NCI-H524 treated with DMSO at 0.1 percent for 48 hours (cell line): ENCODE measurements at regions not wholly inside any gene's neighbourhood (a gene's known extent, or its start where the extent isn't known, plus 50 kb on each side); places are given as distances from the start of the nearest gene placed in this dataset.

Experiments
- DNase-seq: peaks from one replicate; lab custom pipeline; 2025; lab: John Stamatoyannopoulos, UW

DNA sequence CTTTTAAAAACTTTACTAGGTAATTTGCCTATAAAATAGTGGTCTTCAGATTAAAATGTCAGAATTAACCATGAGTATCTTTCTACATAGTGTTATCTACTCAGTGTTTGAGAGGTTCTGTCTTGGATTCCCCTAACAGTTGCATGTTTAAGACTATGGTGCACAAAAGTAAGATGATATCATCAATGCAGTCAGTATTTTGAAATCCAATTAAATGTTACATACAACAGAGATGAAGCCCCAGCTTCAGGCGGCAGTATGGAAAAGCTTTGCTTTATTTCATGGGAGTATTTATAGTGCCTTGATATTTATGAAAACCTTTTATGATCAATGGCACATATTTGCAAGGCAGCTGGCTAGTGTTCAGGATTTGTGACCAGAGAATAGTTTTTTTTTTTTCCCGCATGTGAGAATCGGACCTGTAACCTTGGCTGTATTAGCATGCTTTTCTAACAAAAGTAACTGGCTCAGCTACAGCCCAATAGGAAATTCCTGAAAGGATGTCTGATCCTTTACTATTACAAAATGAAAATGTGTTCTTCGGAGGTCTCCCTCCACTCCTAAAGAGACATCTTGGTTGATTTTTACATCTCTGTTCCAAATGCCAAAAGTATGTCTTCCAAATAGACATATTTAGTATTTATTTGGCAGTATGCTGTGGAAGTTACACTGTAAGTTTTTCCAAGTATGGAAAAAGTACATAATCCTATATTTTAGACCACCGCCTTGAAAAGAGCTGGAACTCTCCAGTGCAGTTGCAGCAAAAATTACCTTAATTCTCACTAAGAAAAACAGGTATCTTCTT lies 319.3 kb upstream of the UBE2E3 start:
- DNase-seq, result no peak

GRCh38 chr2:180660207-180660606 lies 320.2 kb upstream of the UBE2E3 start:
- no peak for DNase-seq

DNA sequence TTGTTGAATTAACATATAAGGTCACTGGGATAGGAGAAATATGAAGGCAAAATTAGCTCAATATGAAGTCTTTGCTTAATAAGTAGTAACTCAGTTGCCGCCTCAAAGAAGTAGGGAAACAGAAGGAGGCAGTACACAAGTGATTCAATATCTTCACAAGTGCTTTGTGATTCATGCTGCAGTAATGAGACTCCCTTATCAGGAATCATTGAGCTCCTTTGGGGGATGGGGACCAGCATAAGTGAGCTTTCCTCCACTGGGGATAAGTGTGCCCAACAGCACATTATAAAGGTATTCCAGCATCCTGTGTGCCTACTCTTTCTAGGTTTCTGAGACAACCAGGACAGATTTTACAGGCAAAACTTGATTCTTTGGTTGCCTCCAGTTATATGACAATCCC lies 323.4 kb upstream of the UBE2E3 start:
- DNase-seq, result no peak

GRCh38 chr2:180656455-180656847 lies 324.0 kb upstream of the UBE2E3 start:
- no peak for DNase-seq

- no peak for DNase-seq
These were observed 324.5 kb upstream of the UBE2E3 start for GRCh38 chr2:180655842-180656454.

DNA sequence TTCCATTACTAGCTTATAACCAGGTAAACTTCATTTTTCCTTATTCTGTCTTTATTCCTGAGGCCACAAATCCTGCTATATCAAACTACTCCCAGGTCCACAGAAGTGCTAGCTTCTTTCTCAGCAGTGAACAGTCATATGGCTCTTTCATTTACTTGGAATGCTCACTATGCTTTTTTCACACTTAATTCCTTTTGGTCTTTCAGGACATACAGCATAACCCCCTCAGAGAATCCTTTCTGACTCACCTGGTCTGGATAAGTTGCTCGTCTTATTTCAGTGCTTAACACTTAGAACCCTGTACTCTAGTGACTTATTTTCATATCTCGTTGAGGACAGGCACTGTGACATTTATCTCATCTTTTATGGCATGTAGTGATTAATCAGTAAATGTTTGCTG lies 325.0 kb upstream of the UBE2E3 start:
- no peak for DNase-seq

DNA sequence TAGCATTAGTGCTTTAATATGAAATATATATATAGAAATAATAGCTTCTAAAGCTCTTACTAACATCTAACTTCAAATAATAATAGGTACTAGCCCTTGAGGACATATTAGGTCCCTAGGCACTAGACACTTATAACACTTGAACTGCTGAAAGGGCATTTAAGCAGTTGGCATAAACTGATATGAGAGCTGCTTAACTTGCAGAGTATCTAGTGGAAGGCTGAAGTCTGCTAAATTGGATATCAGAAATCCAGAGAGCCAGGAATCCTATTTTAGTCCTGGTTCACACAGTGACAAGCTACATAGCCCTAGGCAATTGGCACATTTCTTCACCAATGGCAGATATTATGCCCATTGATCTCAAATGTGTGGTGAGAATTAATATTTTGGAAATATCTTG lies 326.9 kb upstream of the UBE2E3 start:
- DNase-seq, result no peak

- no peak for DNase-seq
These were observed 327.6 kb upstream of the UBE2E3 start for GRCh38 chr2:180652794-180653193.

DNA sequence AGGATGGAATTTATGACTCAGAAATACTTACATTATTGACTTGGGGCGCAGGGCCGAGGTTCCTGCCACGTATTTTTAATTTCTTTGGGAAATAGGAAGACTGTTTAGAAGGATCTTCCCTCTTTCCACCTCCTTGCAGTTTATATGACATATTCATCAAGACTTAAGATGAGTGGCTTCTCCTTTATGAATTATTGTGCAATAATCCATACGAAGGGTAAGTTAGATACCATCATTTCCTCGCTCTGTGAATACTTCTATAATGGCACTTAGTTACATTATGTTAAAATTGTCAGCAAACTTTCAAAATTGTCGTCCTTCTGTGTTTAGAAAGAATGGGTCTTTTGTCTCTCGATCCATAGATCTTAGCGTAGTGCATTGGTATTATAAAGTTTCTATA lies 328.8 kb upstream of the UBE2E3 start:
- DNase-seq, result no peak

DNA sequence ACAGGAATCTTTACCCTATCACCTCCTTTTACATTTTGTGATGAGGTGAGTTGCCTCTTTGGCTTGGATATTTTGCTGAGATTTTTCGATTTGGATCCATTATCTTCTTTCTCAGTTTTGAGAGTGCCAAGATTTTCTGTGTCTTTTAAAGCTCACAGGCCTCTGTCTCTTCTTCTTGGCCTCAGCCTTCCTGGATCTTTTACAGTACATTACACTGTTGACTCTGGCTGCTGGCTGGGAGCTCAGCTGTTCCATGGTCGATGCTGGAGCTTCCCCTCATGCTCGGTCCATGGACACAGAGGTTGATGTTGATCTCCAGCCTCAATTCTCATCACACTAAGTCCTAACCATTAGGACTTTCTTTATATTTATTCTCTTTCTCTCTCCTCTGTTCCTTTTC lies 332.8 kb upstream of the UBE2E3 start:
- DNase-seq, result no peak

GRCh38 chr2:180647221-180647620 lies 333.2 kb upstream of the UBE2E3 start:
- DNase-seq, result no peak

DNA sequence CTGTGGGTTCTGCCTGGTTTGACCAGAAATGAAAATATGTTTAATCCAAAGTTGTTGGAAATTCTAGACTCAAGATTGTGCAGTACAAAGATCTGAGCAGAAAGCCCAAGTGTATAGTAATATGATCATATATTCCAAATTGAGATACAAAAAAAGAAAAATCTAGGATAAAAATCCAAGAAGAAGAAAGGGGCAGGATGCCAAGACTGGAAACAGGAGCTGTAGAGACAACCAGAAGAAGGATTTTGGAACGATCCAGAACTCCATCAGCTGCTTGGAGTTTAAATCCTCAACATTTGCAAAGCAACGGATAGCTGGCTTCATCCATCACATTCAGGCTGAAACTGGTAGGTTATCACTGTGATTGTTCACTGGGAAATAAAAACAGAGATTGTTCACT lies 333.6 kb upstream of the UBE2E3 start:
- no peak for DNase-seq

GRCh38 chr2:180644709-180645108 lies 335.7 kb upstream of the UBE2E3 start:
- no peak for DNase-seq

GRCh38 chr2:180630756-180631155 lies 349.6 kb upstream of the UBE2E3 start:
- no peak for DNase-seq

DNA sequence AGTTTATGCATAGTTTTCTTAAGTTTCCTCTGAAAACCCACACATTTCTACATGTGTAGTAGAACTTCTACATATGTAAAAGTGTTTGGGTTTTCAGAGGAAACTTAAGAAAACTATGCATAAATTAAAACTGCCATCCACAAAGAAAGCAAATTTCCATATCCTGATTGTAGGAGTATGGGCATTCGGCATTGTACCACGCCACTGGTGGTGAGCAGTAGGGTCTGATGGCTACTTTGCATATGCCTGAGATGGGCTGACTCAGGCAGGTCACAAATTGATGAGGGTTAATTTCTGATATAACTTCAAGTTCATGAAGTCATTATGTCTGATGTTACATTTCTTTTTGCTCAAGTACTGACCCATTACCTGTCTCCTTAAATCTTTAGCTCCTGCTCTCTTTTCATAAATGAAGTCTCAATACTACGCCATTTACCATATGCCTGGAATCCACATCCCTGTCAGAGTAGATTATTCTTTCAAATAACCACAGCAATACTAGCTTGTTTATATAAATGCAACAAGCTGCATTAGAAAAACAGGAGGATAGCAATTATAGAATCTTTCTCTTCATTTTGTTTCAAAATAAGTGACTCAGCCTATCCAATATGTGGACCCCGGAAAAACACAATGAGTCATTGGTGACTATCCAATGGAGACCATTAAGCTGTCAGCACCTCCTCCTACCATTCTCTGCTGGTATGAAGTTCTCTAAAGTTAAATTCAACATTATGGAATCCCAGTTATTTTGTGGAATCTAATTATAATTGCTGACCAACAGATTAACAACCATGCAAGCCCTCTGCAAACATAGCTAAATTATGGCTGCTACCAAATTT lies 355.2 kb upstream of the UBE2E3 start:
- no peak for DNase-seq

DNA sequence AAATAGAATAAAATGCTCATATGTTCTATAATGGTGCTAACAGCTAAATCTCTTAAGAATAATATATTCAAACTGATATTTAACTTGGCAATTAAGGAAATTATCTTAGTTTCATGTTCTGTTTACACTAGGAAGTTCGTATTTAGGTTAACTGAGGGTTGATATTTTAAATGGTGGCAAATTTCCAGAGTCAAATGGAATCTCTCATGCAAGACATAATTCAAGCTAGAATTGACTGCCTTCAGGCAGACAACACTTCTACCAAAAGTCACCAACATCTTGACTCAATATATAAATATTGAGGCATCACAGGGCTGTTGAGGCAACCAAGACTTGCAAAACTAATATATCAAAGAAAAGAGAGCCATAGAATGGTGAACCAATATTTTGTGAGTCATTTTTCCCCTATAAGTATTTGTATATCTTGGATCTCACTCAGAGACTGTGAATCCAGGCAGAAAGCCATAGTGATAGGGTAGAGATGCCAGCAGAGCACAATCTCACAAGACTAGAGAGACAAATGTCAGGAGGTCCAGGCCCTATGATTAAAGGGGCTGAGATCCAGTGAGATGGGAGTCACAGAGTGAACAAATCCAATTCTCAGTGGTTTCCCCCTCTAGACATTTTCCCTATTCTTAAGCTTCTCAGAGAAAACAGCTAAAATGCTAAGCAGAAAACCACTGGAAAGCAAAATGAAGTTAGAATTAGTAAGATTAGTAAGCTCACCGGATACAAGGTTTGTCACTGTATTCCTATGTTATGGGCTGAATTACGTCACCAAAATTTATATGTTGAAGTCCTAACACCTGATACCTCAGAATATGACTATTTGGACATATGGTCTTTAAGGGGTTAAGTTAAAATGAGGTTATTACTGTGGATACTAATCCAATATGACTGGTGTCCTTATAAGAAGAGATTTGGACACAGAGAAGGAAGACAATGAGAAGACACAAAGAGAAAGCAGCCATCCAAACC lies 358.2 kb upstream of the UBE2E3 start:
- no peak for DNase-seq

DNA sequence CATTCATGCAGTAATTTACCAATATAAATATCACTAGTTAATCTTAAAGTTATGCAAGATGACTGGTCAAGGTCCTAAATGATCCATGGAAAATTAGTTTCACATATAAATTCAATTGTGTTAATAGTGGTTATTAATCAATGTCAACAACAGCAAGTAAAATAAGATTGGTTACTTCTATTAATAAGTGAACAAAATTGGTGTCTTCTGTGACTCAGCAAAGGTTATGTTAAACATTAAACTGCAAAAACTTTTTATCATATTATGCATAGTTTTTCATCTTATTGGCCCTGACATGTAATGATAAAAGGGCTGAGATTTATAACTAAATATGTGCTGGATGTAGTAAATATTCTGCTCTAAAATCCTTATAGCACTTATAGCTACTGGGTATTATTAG lies 359.0 kb upstream of the UBE2E3 start:
- no peak for DNase-seq

DNA sequence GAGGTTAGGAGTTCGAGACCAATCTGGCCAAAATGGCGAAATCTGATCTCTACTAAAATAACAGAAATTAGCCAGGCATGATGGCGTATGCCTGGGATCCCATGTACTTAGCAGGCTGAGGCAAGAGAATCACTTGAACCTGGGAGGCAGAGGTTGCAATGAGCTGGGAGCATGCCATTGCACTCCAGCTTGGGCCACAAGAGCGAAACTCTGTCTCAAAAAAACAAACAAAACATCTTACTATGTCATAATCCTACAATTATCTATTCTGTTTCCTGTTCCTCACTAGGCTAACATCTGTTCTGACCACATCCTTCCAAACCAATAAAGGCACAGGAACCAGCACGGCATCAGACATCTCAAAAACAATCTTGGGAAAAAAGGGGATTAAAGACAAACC lies 361.8 kb upstream of the UBE2E3 start:
- no peak for DNase-seq

DNA sequence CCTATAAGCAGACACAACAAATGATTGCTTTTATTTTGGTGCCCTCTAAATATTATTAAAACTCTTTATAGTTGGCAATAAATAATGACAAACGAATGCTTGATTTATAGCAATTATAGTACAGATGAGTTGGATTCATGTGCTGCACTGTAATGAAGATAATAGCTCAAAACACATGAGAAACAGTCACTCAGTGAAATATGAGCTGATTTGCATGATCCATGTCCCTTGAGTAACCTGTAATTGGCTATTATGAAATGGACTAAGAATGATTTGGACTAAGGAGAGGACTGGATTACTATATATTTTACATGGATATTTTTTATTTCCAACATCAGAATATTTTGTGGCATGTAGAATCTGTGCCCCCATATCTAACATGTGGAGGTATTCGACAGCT lies 365.6 kb upstream of the UBE2E3 start:
- DNase-seq, result no peak

DNA sequence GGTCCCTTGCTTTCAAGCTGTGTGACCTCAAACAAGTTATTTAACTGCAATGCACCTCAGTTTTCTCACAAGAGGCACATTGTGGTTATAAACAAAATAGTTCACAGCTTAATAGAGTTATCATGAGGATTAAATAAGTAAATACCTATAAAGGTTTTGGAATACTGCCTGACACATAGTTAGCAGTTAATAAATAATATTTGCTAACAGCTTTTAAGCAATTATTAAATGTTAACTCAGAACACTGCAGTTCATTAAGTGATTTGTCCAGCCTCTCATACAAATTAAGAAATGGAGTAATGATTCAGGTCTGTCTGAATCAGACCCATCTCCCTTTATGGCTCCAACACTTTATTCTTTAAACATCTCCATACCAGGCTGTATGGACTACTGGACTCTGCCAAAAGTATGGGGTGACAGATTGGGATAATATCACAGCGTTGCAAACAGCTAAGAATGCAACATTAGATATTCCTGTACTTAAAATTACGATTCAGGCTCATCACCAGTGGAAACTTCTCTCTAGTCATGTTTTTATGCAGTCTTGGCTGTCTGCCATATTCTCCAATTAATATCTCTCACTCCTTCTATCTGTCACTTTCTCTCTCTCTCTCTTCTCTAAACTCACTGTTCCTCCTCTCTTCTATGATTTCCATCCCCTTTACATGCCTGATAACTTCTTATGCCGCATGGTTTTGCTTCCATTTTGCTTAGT lies 370.6 kb upstream of the UBE2E3 start:
- DNase-seq, result no peak

- DNase-seq, result no peak
These were observed 372.8 kb upstream of the UBE2E3 start for GRCh38 chr2:180607514-180608049.
